ENCODE measurements at regions not wholly inside any gene's neighbourhood (a gene's known extent, or its start where the extent isn't known, plus 50 kb on each side); places are given as distances from the start of the nearest gene placed in this dataset.

- ChIA-PET POLR2A (no interaction called here), CTCF (no interaction called here)
- Histone ChIP-seq H3K36me3 (ENCODE audit: control insufficient read depth in 2 of 2, extremely low read depth in 1 of 2, insufficient read depth in 2 of 2, low read length in 2 of 2) (no peaks in the 10 kb centered on the region), H3K9ac (replicated peaks; ENCODE audit: extremely low read depth, insufficient read depth, low read length) (no peak overlapping the region), H2AFZ (ENCODE audit: low read depth, low read length) (no peak overlapping the region), H3K27me3 (ENCODE audit: control insufficient read depth in 2 of 2, insufficient read depth in 2 of 2, low read length in 2 of 2) (no peaks in the 10 kb centered on the region), H3K9me3 (replicated peaks; ENCODE audit: control insufficient read depth, insufficient read depth, low read length) (peaks cover 2% of the 10 kb centered on the region), H3K27ac (ENCODE audit: insufficient read depth, low read depth, low read length) (no peak overlapping the region), H3K79me2 (ENCODE audit: control insufficient read depth, insufficient read depth, low read length) (no peaks in the 10 kb centered on the region), H3K9me1 (replicated peaks; ENCODE audit: control insufficient read depth, extremely low read depth, insufficient read depth, low read length) (no peaks in the 10 kb centered on the region), H3K4me1 (ENCODE audit: control insufficient read depth, extremely low read depth, insufficient read depth, low read length) (no peaks in the 10 kb centered on the region), H4K20me1 (replicated peaks; ENCODE audit: control insufficient read depth, extremely low read depth, insufficient read depth, low read length) (no peaks in the 10 kb centered on the region), H3K4me3 (replicated peaks in 1 of 3; ENCODE audit: insufficient read depth in 1 of 3, low read depth in 1 of 3, low read length in 3 of 3) (no peak overlapping the region), H3K4me2 (ENCODE audit: insufficient read depth, low read length) (no peak overlapping the region)
- no TSS peak for BruUV-seq (replicated peaks)
- dilution Hi-C loops (cut with MboI; ENCODE audit: extremely low pct_ligation_motif_present, low sequenced_read_pairs) = no loop called here
- FAIRE-seq (no peak), DNase-seq (ENCODE audit: low read depth, low spot score) (no peak)
- intact Hi-C loops (cut with micrococcal nuclease) = no loop called here
- TF ChIP-seq FOS (IDR thresholded peaks at IDR 0.05; ENCODE audit: borderline replicate concordance, insufficient read depth, low read length) (no peak), MAX (IDR thresholded peaks at IDR 0.05; ENCODE audit: insufficient read depth, insufficient read length) (no peak), EZH2 (IDR thresholded peaks at IDR 0.05; ENCODE audit: borderline replicate concordance, low read depth, low read length, severe bottlenecking) (no peak), CTCF (IDR thresholded peaks at IDR 0.05; ENCODE audit: extremely low read depth in 1 of 2, insufficient read depth in 1 of 2, low read depth in 1 of 2, low read length in 2 of 2) (no peak), GATA2 (IDR thresholded peaks at IDR 0.05; ENCODE audit: insufficient read depth, insufficient read length, low read depth, low read length) (no peak), POLR2AphosphoS5 (IDR thresholded peaks at IDR 0.05; ENCODE audit: insufficient read depth, low read depth, low read length) (no peak), MYC (IDR thresholded peaks at IDR 0.05; ENCODE audit: low read depth, low read length) (no peak), POLR2A (IDR thresholded peaks at IDR 0.05; ENCODE audit: low read depth, low read length) (no peak), JUN (IDR thresholded peaks at IDR 0.05; ENCODE audit: borderline replicate concordance, insufficient read depth, insufficient read length, low read depth) (no peak)
Measured at GRCh38 chr12:127174881-127175280, 1092.1 kb upstream of the TMEM132C start.

Data from endothelial cell of umbilical vein (primary cell).